H1 (cell line): ENCODE measurements at regions not wholly inside any gene's neighbourhood (a gene's known extent, or its start where the extent isn't known, plus 50 kb on each side); places are given as distances from the start of the nearest gene placed in this dataset.

Experiments
- CTCF ChIA-PET: fragments of 300-600 bp; sonication (Branson Sonifier 250); formaldehyde crosslinking; loops from one replicate; lab custom pipeline; 2021; ENCODE audit not compliant: partially characterized antibody; lab: Charles Lee
- POLR2A ChIA-PET: fragments of 300-600 bp; sonication (Branson Sonifier 250); formaldehyde crosslinking; loops from one replicate; lab custom pipeline; 2021; ENCODE audit warnings: inconsistent platforms; ENCODE audit not compliant: partially characterized antibody; lab: Charles Lee
- DNase-seq, 2 experiments: peaks; one replicate each; pipeline versions ENCODE4 v3.0.0 to v3.0.0-alpha.2; 2010 to 2022; ENCODE audit warnings: low spot score in 2 of 2, low read depth in 1 of 2, mixed read lengths in 1 of 2
- FAIRE-seq: peaks from 2 replicates; lab custom pipeline; 2011; peaks lifted over from hg19 to GRCh38; lab: Jason Lieb, UNC
- H2AFZ ChIP-seq: 2 replicates; pipeline ENCODE4 v1.8.1; 2012; ENCODE audit warnings: low read length, inconsistent platforms
- H2AK5ac ChIP-seq: 2 replicates; pipeline ENCODE4 v1.6.1; 2013; ENCODE audit warnings: low read depth, low read length
- H2BK120ac ChIP-seq: replicated peaks from 2 replicates; pipeline ENCODE3; 2013; ENCODE audit warnings: low read depth, low read length, inconsistent platforms
- H2BK12ac ChIP-seq: 2 replicates; pipeline ENCODE4 v1.6.1; 2013; ENCODE audit warnings: low read depth, low read length
- H2BK15ac ChIP-seq: 2 replicates; pipeline ENCODE4 v1.6.1; 2013; ENCODE audit warnings: low read length
- H2BK20ac ChIP-seq: 2 replicates; pipeline ENCODE4 v1.6.1; 2013; ENCODE audit warnings: low read length
- H2BK5ac ChIP-seq: 2 replicates; pipeline ENCODE4 v1.6.1; 2013; ENCODE audit warnings: low read depth, low read length
- H3K14ac ChIP-seq: 2 replicates; pipeline ENCODE4 v1.6.1; 2013; ENCODE audit warnings: inconsistent platforms; ENCODE audit not compliant: insufficient read length
- H3K18ac ChIP-seq: 2 replicates; pipeline ENCODE4 v1.6.1; 2013; ENCODE audit warnings: low read length; ENCODE audit errors: extremely low read depth
- H3K23ac ChIP-seq: 2 replicates; pipeline ENCODE4 v1.6.1; 2013; ENCODE audit warnings: inconsistent platforms; ENCODE audit not compliant: insufficient read length
- H3K23me2 ChIP-seq: 2 replicates; pipeline ENCODE4 v1.6.1; 2013; ENCODE audit warnings: low read depth, low read length
- H3K27ac ChIP-seq: 2 replicates; pipeline ENCODE4 v1.6.1; 2011; ENCODE audit warnings: low read depth, low read length, inconsistent platforms
- H3K27me3 ChIP-seq, 4 experiments: replicated peaks in 1 of 4; 1 replicate in 1 of 4; 2 replicates in 3 of 4; pipeline versions ENCODE4 v1.6.1 to v1.8.1; 2011 to 2013; ENCODE audit warnings: low read length in 3 of 4, mild to moderate bottlenecking in 3 of 4, inconsistent platforms in 2 of 4, mixed read lengths in 2 of 4, moderate library complexity in 1 of 4; ENCODE audit not compliant: control insufficient read depth in 3 of 4, insufficient read depth in 3 of 4; ENCODE audit errors: extremely low read depth in 1 of 4
- H3K36me3 ChIP-seq, 4 experiments: 2 replicates each; pipeline versions ENCODE4 v1.6.1 to v1.8.1; 2011 to 2013; ENCODE audit warnings: mild to moderate bottlenecking in 4 of 4, low read length in 3 of 4, moderate library complexity in 2 of 4, control low read depth in 1 of 4, inconsistent platforms in 1 of 4; ENCODE audit not compliant: insufficient read depth in 4 of 4, control insufficient read depth in 2 of 4
- H3K4ac ChIP-seq: replicated peaks from 2 replicates; pipeline ENCODE3; 2013; ENCODE audit warnings: low read length, low read depth, mixed read lengths, inconsistent platforms; ENCODE audit not compliant: insufficient read length
- H3K4me1 ChIP-seq, 4 experiments: replicated peaks in 1 of 4; 1 replicate in 1 of 4; 2 replicates in 3 of 4; pipeline versions ENCODE4 v1.6.1 to v1.8.1; 2011 to 2013; ENCODE audit warnings: low read length in 3 of 4, inconsistent platforms in 2 of 4, mixed read lengths in 1 of 4; ENCODE audit not compliant: insufficient read depth in 4 of 4, control insufficient read depth in 3 of 4
- H3K4me2 ChIP-seq, 2 experiments: 2 replicates each; pipeline versions ENCODE4 v1.6.1 to v1.8.1; 2011 to 2013; ENCODE audit warnings: low read depth in 2 of 2, low read length in 2 of 2, control low read depth in 1 of 2, inconsistent platforms in 1 of 2, mild to moderate bottlenecking in 1 of 2; ENCODE audit not compliant: insufficient read depth in 1 of 2
- H3K4me3 ChIP-seq, 4 experiments: fragments of 200-600, 300-600 bp in 1 of 4; sonication (generic), shearing (Covaris generic), sonication (Bioruptor Twin) in 1 of 4; 2 replicates each; pipeline versions ENCODE4 v1.5.1 to v1.8.1; 2011 to 2016; ENCODE audit warnings: low read length in 4 of 4, low read depth in 3 of 4, control low read depth in 2 of 4, inconsistent platforms in 2 of 4, mild to moderate bottlenecking in 2 of 4, mixed read lengths in 1 of 4, moderate library complexity in 1 of 4; ENCODE audit not compliant: insufficient read depth in 2 of 4; ENCODE audit errors: extremely low read depth in 1 of 4
- H3K56ac ChIP-seq: replicated peaks from 2 replicates; pipeline ENCODE3; 2013; ENCODE audit warnings: low read depth, mild to moderate bottlenecking, mixed read lengths, low read length, inconsistent platforms; ENCODE audit not compliant: insufficient read length
- H3K79me1 ChIP-seq: 2 replicates; pipeline ENCODE4 v1.6.1; 2013; ENCODE audit warnings: low read depth, low read length, control low read depth
- H3K79me2 ChIP-seq, 2 experiments: 2 replicates each; pipeline versions ENCODE4 v1.6.1 to v1.8.1; 2012 to 2013; ENCODE audit warnings: low read length in 2 of 2, mild to moderate bottlenecking in 2 of 2, inconsistent platforms in 1 of 2; ENCODE audit not compliant: insufficient read depth in 2 of 2, control insufficient read depth in 1 of 2
- H3K9ac ChIP-seq, 4 experiments: replicated peaks in 1 of 4; 1 replicate in 1 of 4; 2 replicates in 3 of 4; pipeline versions ENCODE4 v1.6.1 to v1.8.1; 2011 to 2013; ENCODE audit warnings: low read depth in 3 of 4, low read length in 3 of 4, control low read depth in 2 of 4, mild to moderate bottlenecking in 2 of 4, moderate library complexity in 2 of 4, inconsistent platforms in 1 of 4; ENCODE audit errors: extremely low read depth in 1 of 4
- H3K9me3 ChIP-seq, 2 experiments: 2 replicates each; pipeline versions ENCODE4 v1.6.1 to v1.8.1; 2012 to 2013; ENCODE audit warnings: mild to moderate bottlenecking in 2 of 2, moderate library complexity in 2 of 2, control low read depth in 1 of 2, inconsistent platforms in 1 of 2, low read depth in 1 of 2, low read length in 1 of 2, mixed read lengths in 1 of 2; ENCODE audit not compliant: insufficient read depth in 2 of 2
- H4K20me1 ChIP-seq, 2 experiments: replicated peaks in 1 of 2; 2 replicates each; pipeline versions ENCODE3 to v1.8.1; 2011 to 2013; ENCODE audit warnings: inconsistent platforms in 2 of 2, low read length in 2 of 2, mild to moderate bottlenecking in 1 of 2; ENCODE audit not compliant: insufficient read depth in 2 of 2, control insufficient read depth in 1 of 2
- H4K5ac ChIP-seq: 2 replicates; pipeline ENCODE4 v1.6.1; 2013; ENCODE audit warnings: low read length, low read depth, mixed read lengths, inconsistent platforms; ENCODE audit not compliant: insufficient read length
- H4K8ac ChIP-seq: 2 replicates; pipeline ENCODE4 v1.8.0; 2013; ENCODE audit warnings: mild to moderate bottlenecking, moderate library complexity, low read length, inconsistent platforms; ENCODE audit not compliant: insufficient read depth; ENCODE audit errors: extremely low read depth
- H4K91ac ChIP-seq: replicated peaks from 2 replicates; pipeline ENCODE3; 2013; ENCODE audit warnings: low read length, mixed read lengths, inconsistent platforms; ENCODE audit not compliant: insufficient read length
- CBX8 ChIP-seq: fragments of 300-800, 300-1000 bp; sonication (generic); IDR thresholded peaks from 2 replicates; pipeline ENCODE4 v1.7.1; 2016; ENCODE audit warnings: low read depth, low read length, borderline replicate concordance
- CHD1 ChIP-seq: IDR thresholded peaks from 2 replicates; pipeline ENCODE4 v1.6.1; 2012; ENCODE audit warnings: low read depth, low read length, improper control_type of control experiment
- CREB1 ChIP-seq: IDR thresholded peaks from 2 replicates; pipeline ENCODE4 v1.6.1; 2012; ENCODE audit warnings: inconsistent platforms
- CTCF ChIP-seq, 3 experiments: IDR thresholded peaks; 1 replicate in 2 of 3; 2 replicates in 1 of 3; pipeline versions ENCODE4 v1.5.1 to v1.6.1; 2011; ENCODE audit warnings: low read length in 3 of 3, mild to moderate bottlenecking in 3 of 3, inconsistent platforms in 2 of 3, low read depth in 1 of 3, moderate library complexity in 1 of 3; ENCODE audit not compliant: insufficient read depth in 1 of 3; ENCODE audit errors: control extremely low read depth in 1 of 3
- E2F6 ChIP-seq: IDR thresholded peaks from 2 replicates; pipeline ENCODE4 v1.6.1; 2012; ENCODE audit warnings: inconsistent platforms
- EGR1 ChIP-seq: IDR thresholded peaks from 2 replicates; pipeline ENCODE4 v1.6.1; 2011; ENCODE audit warnings: low read depth, low read length, borderline replicate concordance
- JUND ChIP-seq: IDR thresholded peaks from 2 replicates; pipeline ENCODE4 v1.6.1; 2011; ENCODE audit warnings: mild to moderate bottlenecking, improper control_type of control experiment, low read length
- KDM1A ChIP-seq: fragments of 200-600, 300-600 bp; sonication (generic); IDR thresholded peaks from 2 replicates; pipeline ENCODE4 v1.7.1; 2016; ENCODE audit warnings: mild to moderate bottlenecking, low read length, borderline replicate concordance
- SP2 ChIP-seq: IDR thresholded peaks from 2 replicates; pipeline ENCODE4 v1.6.1; 2012; ENCODE audit warnings: mild to moderate bottlenecking, low read length, inconsistent platforms
- SP4 ChIP-seq: IDR thresholded peaks from 2 replicates; pipeline ENCODE4 v1.6.1; 2012; ENCODE audit warnings: low read length, inconsistent platforms
- SUZ12 ChIP-seq: fragments of 200-600 bp; sonication (generic); IDR thresholded peaks from 2 replicates; pipeline ENCODE4 v1.6.1; 2012; ENCODE audit warnings: mild to moderate bottlenecking, inconsistent platforms, low read length, moderate library complexity, mixed read lengths
- TCF12 ChIP-seq: IDR thresholded peaks from 2 replicates; pipeline ENCODE4 v1.6.1; 2011; ENCODE audit warnings: low read depth, mild to moderate bottlenecking, low read length
- WGBS, 2 experiments: shearing (Covaris generic) in 1 of 2; methylation state at CpG; one replicate each; pipeline versions ENCODE4 v1.1.6 to v1.1.7; 2013 to 2015; ENCODE audit warnings: low lambda C conversion rate in 2 of 2, mixed read lengths in 2 of 2, inconsistent platforms in 1 of 2, low coverage in 1 of 2, missing lambda C conversion rate in 1 of 2; ENCODE audit not compliant: insufficient replicate concordance in 2 of 2, insufficient coverage in 1 of 2, insufficient read length in 1 of 2; ENCODE audit errors: extremely low coverage in 1 of 2, missing lambda C conversion rate in 1 of 2; 5-methylcytosine and 5-hydroxymethylcytosine counted together

- Histone ChIP-seq H3K4me2 (no peak overlapping the region), H2BK20ac (no peak overlapping the region), H3K14ac (no peak overlapping the region), H2AFZ (no peak overlapping the region), H3K79me2 (no peaks in the 10 kb centered on the region), H4K91ac (no peak overlapping the region), H3K23me2 (no peaks in the 10 kb centered on the region), H4K20me1 (no peaks in the 10 kb centered on the region), H2BK120ac (no peak overlapping the region), H3K36me3 (no peaks in the 10 kb centered on the region), H4K5ac (no peak overlapping the region), H3K27me3 (no peaks in the 10 kb centered on the region), H3K56ac (no peak overlapping the region), H2BK12ac (no peak overlapping the region), H3K4ac (no peak overlapping the region), H2AK5ac (no peak overlapping the region), H3K4me3 (no peak overlapping the region), H3K9ac (no peak overlapping the region), H3K9me3 (peaks cover 8 to 11% of the 10 kb centered on the region in 2 experiments; a peak in 2 of 4 replicates), H4K8ac (no peak overlapping the region), H2BK5ac (no peak overlapping the region), H3K79me1 (no peaks in the 10 kb centered on the region), H2BK15ac (no peak overlapping the region), H3K27ac (no peak overlapping the region), H3K23ac (no peak overlapping the region), H3K4me1 (no peaks in the 10 kb centered on the region), H3K18ac (no peak overlapping the region)
- ChIA-PET POLR2A (no interaction called here), CTCF (no interaction called here)
- no peak for FAIRE-seq
- 92% methylated on average over 2 of the region's 2 CpGs; no CpG with 5 or more reads in 1 of the 2 experiments for WGBS, 2 experiments
- DNase-seq: no peak
- no peak for TF ChIP-seq CREB1
- no peak for TF ChIP-seq SP2
- TF ChIP-seq KDM1A: no peak
- no peak for TF ChIP-seq EGR1
- TF ChIP-seq SUZ12: no peak
- TF ChIP-seq E2F6: no peak
- TF ChIP-seq CTCF (IDR thresholded peaks at IDR 0.05; ENCODE audit: control extremely low read depth in 1 of 3, insufficient read depth in 1 of 3, low read depth in 1 of 3, low read length in 3 of 3): no peak
- no peak for TF ChIP-seq CHD1
- TF ChIP-seq TCF12: no peak
- TF ChIP-seq JUND: no peak
- TF ChIP-seq CBX8: no peak
- no peak for TF ChIP-seq SP4
These were observed 74.5 kb upstream of the FRY start for GRCh38 chr13:31956980-31957644.
